ENCODE measurements at regions not wholly inside any gene's neighbourhood (a gene's known extent, or its start where the extent isn't known, plus 50 kb on each side); places are given as distances from the start of the nearest gene placed in this dataset.

- TF ChIP-seq CTCF (IDR thresholded peaks at IDR 0.05; ENCODE audit: insufficient read depth, missing control alignments) = no peak
- FAIRE-seq = no peak
- no peak for DNase-seq (ENCODE audit: insufficient read length, low spot score)
Measured at GRCh38 chr11:27277843-27278242, 85.2 kb downstream of the CCDC34 start.

DNA sequence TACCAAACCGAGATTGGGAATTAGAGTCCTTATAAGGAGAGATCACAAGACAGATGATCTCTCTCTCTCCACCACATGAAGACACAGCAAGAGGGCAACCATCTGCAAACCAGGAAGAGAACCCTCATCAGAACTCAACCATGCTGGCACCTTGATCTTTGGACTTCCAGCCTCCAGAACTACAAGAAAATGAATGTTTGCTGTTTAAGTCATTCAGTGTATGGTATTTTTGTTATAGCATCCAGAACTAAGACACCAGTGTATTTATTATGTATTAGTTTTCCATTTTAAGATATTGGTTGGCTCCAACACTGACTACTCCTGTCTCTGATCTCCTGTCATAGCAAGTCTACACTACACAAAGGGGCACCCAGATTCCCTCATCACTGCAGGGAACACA is 86.9 kb downstream of the CCDC34 start:
- no peak for FAIRE-seq
- TF ChIP-seq CTCF (IDR thresholded peaks at IDR 0.05; ENCODE audit: insufficient read depth, missing control alignments) = no peak
- DNase-seq (ENCODE audit: insufficient read length, low spot score) = no peak

DNA sequence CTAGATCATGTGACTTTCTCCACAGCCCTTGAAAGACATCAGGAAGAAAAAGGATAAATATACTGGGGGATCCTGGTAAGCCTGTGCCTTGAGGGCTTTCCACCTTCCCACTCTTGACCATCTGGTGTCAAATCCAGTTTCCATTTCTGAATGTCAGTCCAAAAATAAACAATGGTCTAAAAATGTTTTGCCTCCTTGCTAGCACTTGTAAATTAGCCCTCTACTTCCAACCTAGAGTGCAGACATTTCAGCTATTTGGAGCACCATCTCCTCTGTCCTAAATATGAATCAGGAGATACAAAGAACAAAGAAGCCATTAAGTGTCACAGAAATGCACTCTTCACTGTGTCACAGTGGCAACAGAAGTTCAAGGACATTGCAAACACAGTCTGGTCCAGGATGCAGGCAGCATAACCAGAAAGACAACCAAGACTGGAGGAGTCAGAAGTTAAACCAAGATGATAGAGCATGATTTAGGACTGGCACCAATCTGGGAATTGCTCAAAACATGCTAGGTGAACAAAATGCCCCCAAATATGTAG is 88.1 kb downstream of the CCDC34 start:
- no peak for FAIRE-seq
- TF ChIP-seq CTCF (IDR thresholded peaks at IDR 0.05; ENCODE audit: insufficient read depth, missing control alignments) = no peak
- DNase-seq (ENCODE audit: insufficient read length, low spot score) = no peak

GRCh38 chr11:27266125-27266524 is 96.9 kb downstream of the CCDC34 start:
- DNase-seq (ENCODE audit: insufficient read length, low spot score) (no peak), FAIRE-seq (no peak)
- TF ChIP-seq CTCF (IDR thresholded peaks at IDR 0.05; ENCODE audit: insufficient read depth, missing control alignments) = no peak

GRCh38 chr11:27263986-27264385 is 99.0 kb downstream of the CCDC34 start:
- FAIRE-seq = no peak
- TF ChIP-seq CTCF (IDR thresholded peaks at IDR 0.05; ENCODE audit: insufficient read depth, missing control alignments) = no peak

GRCh38 chr11:27263046-27263445 is 100.0 kb downstream of the CCDC34 start:
- TF ChIP-seq CTCF (IDR thresholded peaks at IDR 0.05; ENCODE audit: insufficient read depth, missing control alignments) = no peak
- DNase-seq (ENCODE audit: insufficient read length, low spot score) (no peak), FAIRE-seq (no peak)

More at GRCh38 chr11:27263986-27264385, 99.0 kb downstream of the CCDC34 start:
- DNase-seq (ENCODE audit: insufficient read length, low spot score) = no peak

GRCh38 chr11:27255447-27255828 is 107.6 kb downstream of the CCDC34 start:
- FAIRE-seq (no peak), DNase-seq (ENCODE audit: insufficient read length, low spot score) (no peak)
- no peak for TF ChIP-seq CTCF (IDR thresholded peaks at IDR 0.05; ENCODE audit: insufficient read depth, missing control alignments)

Measured in D721Med (cell line).